Left lung (tissue), 4 donors: ENCODE measurements at regions not wholly inside any gene's neighbourhood (a gene's known extent, or its start where the extent isn't known, plus 50 kb on each side); places are given as distances from the start of the nearest gene placed in this dataset.
A peak's percentile ranks its signal among the peaks of the same experiment; 100 is the strongest.

Source experiments
- ATAC-seq: fragments of 200-7000 bp; cut with Tn5 transposase; one replicate; pipeline ENCODE4 v1.9.1; 2020; ENCODE audit warnings: moderate library complexity
- DNase-seq, 4 donors: peaks; one replicate each; pipeline ENCODE4 v3.0.0-alpha.2; 2013 to 2020
- H3K27ac ChIP-seq, 2 donors: fragments of 200-600 bp; sonication (generic) in 1 of 2; one replicate each; pipeline versions ENCODE4 v1.5.0 to v1.8.0; 2020 to 2021
- H3K27me3 ChIP-seq, 2 donors: fragments of 200-600 bp; sonication (generic) in 1 of 2; one replicate each; pipeline versions ENCODE4 v1.5.0 to v1.8.0; 2020 to 2021
- H3K36me3 ChIP-seq, 2 donors: fragments of 200-600 bp; sonication (generic) in 1 of 2; one replicate each; pipeline versions ENCODE4 v1.5.0 to v1.8.0; 2020 to 2021
- H3K4me1 ChIP-seq, 2 donors: fragments of 200-600 bp; one replicate each; pipeline ENCODE4 v1.8.0; 2021
- H3K4me3 ChIP-seq, 2 donors: fragments of 200-600 bp; sonication (generic) in 1 of 2; one replicate each; pipeline versions ENCODE4 v1.5.0 to v1.8.0; 2020 to 2021; ENCODE audit warnings: mild to moderate bottlenecking in 1 of 2
- H3K9me3 ChIP-seq, 2 donors: fragments of 200-600 bp; sonication (generic) in 1 of 2; one replicate each; pipeline versions ENCODE4 v1.5.0 to v1.8.0; 2020 to 2021
- intact Hi-C, 2 donors: fragments of 100-400 bp; cut with DNase I; formaldehyde crosslinking; loops; one replicate each; pipeline versions ENCODE4 v1.11.2 to v1.14.2; 2022
- TF ChIP-seq, protein P1 (sequence below), 2 donors: fragments of 200-600 bp; sonication (generic) in 1 of 2; IDR thresholded peaks; one replicate each; pipeline versions ENCODE4 v1.5.0 to v1.8.0; 2021; ENCODE audit warnings: antibody characterized with exemption in 2 of 2
- donor health status: DM: no; HTN: yes; CAD: no.
- donor health status: DM: no; HTN: no; CAD: no.

DNA sequence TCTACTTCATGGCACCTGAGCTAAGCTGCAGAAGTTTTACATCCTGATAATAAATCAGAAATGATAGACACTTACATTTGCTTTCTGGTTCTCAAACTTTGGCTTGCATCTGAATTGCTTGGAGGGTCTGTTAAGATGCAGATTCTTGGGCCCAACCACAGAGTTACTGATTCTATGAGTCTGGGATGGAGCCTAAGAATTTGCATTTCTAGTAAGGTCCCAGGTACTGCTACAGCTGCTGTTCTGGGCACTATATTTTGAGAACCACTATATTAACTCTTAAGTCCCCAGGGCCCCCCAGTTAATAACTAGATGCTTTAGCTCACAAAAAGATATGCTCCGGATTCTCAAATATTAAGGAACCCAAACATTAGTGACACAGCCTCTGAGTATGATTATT is 69.8 kb upstream of the DAB2 start:
- intact Hi-C loops, result no loop called here
- H3K4me1 ChIP-seq, result no peaks in the 10 kb centered on the region
- no peak for ATAC-seq
- DNase-seq, result no peak
- no peaks in the 10 kb centered on the region for H3K36me3 ChIP-seq
- peak overlapping the region in 1 of 2 donors; percentile 47 for H3K27ac ChIP-seq
- H3K4me3 ChIP-seq, result no peak overlapping the region
- TF ChIP-seq, protein P1, sequence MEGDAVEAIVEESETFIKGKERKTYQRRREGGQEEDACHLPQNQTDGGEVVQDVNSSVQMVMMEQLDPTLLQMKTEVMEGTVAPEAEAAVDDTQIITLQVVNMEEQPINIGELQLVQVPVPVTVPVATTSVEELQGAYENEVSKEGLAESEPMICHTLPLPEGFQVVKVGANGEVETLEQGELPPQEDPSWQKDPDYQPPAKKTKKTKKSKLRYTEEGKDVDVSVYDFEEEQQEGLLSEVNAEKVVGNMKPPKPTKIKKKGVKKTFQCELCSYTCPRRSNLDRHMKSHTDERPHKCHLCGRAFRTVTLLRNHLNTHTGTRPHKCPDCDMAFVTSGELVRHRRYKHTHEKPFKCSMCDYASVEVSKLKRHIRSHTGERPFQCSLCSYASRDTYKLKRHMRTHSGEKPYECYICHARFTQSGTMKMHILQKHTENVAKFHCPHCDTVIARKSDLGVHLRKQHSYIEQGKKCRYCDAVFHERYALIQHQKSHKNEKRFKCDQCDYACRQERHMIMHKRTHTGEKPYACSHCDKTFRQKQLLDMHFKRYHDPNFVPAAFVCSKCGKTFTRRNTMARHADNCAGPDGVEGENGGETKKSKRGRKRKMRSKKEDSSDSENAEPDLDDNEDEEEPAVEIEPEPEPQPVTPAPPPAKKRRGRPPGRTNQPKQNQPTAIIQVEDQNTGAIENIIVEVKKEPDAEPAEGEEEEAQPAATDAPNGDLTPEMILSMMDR (IDR thresholded peaks at IDR 0.05), result no peak
- H3K9me3 ChIP-seq, result peaks cover 5 to 21% of the 10 kb centered on the region in 2 donors
- H3K27me3 ChIP-seq, result no peaks in the 10 kb centered on the region

DNA sequence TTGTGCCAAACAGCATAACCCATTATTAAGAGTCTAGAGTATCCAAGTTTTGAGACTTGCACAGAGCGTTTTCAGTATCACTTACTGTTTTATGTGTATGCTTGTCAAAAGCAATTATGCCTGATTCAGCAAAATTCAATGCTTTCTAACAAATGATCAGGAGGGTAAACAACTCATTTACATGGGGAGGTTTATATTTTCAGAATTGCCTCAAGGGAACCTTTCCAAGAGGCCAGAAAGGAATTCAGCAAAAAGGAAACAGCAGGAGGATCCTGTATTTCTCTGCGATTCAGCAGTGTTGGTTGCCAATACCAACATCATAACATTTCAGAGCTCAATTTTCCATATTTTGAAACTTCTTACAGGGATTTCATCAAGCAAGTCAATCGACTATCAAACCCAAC is 69.3 kb upstream of the DAB2 start:
- Histone ChIP-seq H3K27ac (peak overlapping the region in 1 of 2 donors; percentile 47), H3K27me3 (no peaks in the 10 kb centered on the region), H3K4me3 (no peak overlapping the region), H3K4me1 (no peaks in the 10 kb centered on the region), H3K9me3 (peaks cover 5 to 21% of the 10 kb centered on the region in 2 donors), H3K36me3 (no peaks in the 10 kb centered on the region)
- ATAC-seq (peak; percentile 26), DNase-seq (peak in 2 of 4 donors; percentile 80 to 86)
- intact Hi-C loops, result no loop called here
- TF ChIP-seq, protein P1 (IDR thresholded peaks at IDR 0.05), result no peak

DNA sequence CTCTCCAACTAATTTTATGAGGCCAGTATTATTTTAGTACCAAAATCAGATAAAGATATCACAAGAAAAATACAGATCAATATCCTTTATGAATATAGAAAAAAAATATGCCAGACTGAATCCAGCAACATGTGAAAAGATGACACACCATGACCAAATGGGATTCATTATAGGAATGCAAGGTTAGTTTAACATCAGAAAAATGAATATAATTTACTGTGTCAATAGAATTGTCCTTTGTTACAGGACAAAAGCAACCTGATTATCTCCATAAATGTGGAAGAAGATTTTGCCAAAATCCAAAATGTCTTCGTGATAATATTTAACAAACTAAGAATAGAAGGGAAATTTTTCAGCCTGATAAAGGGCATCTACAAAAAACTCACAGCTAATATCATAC is 66.4 kb upstream of the DAB2 start:
- Histone ChIP-seq H3K9me3 (peaks cover 5 to 21% of the 10 kb centered on the region in 2 donors), H3K4me3 (no peak overlapping the region), H3K27ac (no peak overlapping the region), H3K4me1 (no peaks in the 10 kb centered on the region), H3K36me3 (no peaks in the 10 kb centered on the region), H3K27me3 (no peaks in the 10 kb centered on the region)
- ATAC-seq (no peak), DNase-seq (no peak)
- TF ChIP-seq, protein P1 (IDR thresholded peaks at IDR 0.05), result no peak
- intact Hi-C loops, result no loop called here

DNA sequence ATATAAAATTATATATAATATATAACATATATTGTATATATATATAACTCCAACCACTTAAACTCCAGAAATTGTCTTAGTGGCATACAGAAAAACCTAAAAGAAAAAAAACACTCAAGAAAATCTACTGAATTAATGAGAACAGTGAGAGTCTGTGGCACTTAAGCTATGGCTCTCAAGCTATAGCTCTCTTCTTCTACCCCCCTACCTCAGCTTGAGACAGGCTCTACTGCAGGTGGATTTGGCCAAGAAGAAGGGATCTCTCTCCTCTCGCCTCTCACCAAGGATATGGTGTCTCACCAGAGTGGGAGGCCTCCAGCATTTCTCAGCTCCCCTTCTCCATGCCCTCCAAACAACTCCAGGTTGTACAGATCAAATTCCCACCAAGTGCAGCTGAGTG is 64.5 kb upstream of the DAB2 start:
- ATAC-seq (no peak), DNase-seq (no peak)
- Histone ChIP-seq H3K27me3 (no peaks in the 10 kb centered on the region), H3K27ac (no peak overlapping the region), H3K9me3 (peaks cover 5 to 21% of the 10 kb centered on the region in 2 donors), H3K4me1 (peaks cover 6 to 8% of the 10 kb centered on the region in 2 donors), H3K36me3 (no peaks in the 10 kb centered on the region), H3K4me3 (no peak overlapping the region)
- intact Hi-C loops, result no loop called here
- TF ChIP-seq, protein P1 (IDR thresholded peaks at IDR 0.05), result no peak

DNA sequence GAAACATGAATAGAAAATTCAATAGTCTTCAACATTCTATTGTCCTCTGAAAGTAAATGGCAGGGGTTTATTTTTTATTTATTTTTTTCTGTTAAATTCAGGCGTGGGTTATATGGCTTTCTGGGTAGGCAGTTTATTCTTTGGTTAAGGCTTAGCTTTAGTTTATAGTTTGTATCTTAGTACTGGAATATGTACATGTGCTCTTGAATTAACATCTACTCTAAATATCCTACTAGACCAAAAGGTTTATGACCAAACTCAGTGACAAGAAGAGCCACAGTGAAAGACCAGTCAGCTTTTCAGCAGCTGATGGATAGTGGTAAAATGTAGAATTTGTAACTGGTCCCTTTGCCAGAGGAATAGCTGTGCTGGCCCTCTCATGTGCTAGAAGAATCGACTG is 62.0 kb upstream of the DAB2 start:
- H3K4me1 ChIP-seq, result peaks cover 6 to 8% of the 10 kb centered on the region in 2 donors
- TF ChIP-seq, protein P1 (IDR thresholded peaks at IDR 0.05), result no peak
- ATAC-seq (no peak), DNase-seq (no peak)
- intact Hi-C loops, result no loop called here
- no peak overlapping the region for H3K4me3 ChIP-seq
- peaks cover 5 to 21% of the 10 kb centered on the region in 2 donors for H3K9me3 ChIP-seq
- H3K27me3 ChIP-seq, result no peaks in the 10 kb centered on the region
- no peaks in the 10 kb centered on the region for H3K36me3 ChIP-seq
- no peak overlapping the region for H3K27ac ChIP-seq
